ENCODE measurements at regions not wholly inside any gene's neighbourhood (a gene's known extent, or its start where the extent isn't known, plus 50 kb on each side); places are given as distances from the start of the nearest gene placed in this dataset.
"Not testable (repeated sequence)": the region's sequence is repeated elsewhere in the genome, so short reads cannot be mapped to it uniquely, and the experiment has no call there.

DNA sequence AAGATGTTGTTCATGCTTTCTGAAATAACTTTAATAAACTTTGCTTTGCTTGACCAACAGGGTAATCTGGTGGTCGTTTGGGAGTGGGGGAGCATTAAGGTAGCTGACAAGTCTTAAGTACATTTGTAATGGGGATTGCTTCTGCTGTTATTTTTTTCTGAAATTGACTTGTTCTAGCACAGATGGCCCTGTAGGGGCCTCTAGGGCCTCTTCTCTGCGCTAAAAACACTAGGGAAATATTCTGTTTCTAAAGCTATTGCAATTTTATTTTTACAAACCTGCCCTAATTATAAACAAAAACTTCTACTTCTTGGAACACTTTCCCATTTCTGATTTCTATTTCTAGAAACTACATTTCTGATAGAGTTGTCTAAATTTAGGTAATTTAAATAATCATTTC is 191.3 kb upstream of the KCNJ3 start:
- Mint-ChIP-seq H3K9me3 (peaks cover 4% of the 10 kb centered on the region), H3K27me3 (ENCODE audit: low read depth) (no peaks in the 10 kb centered on the region), H3K27ac (no peak overlapping the region), H3K4me3 (no peak overlapping the region), H3K4me1 (peaks cover 8% of the 10 kb centered on the region), H3K36me3 (no peaks in the 10 kb centered on the region)
- TF ChIP-seq, protein P1, sequence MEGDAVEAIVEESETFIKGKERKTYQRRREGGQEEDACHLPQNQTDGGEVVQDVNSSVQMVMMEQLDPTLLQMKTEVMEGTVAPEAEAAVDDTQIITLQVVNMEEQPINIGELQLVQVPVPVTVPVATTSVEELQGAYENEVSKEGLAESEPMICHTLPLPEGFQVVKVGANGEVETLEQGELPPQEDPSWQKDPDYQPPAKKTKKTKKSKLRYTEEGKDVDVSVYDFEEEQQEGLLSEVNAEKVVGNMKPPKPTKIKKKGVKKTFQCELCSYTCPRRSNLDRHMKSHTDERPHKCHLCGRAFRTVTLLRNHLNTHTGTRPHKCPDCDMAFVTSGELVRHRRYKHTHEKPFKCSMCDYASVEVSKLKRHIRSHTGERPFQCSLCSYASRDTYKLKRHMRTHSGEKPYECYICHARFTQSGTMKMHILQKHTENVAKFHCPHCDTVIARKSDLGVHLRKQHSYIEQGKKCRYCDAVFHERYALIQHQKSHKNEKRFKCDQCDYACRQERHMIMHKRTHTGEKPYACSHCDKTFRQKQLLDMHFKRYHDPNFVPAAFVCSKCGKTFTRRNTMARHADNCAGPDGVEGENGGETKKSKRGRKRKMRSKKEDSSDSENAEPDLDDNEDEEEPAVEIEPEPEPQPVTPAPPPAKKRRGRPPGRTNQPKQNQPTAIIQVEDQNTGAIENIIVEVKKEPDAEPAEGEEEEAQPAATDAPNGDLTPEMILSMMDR (IDR thresholded peaks at IDR 0.05; ENCODE audit: unreplicated experiment) = no peak
- no peak for DNase-seq (ENCODE audit: low spot score in 2 of 2, unreplicated experiment in 2 of 2)

- H3K4me1 Mint-ChIP-seq = no peaks in the 10 kb centered on the region
- no peak for DNase-seq (ENCODE audit: low spot score in 2 of 2, unreplicated experiment in 2 of 2)
- H3K27me3 Mint-ChIP-seq (ENCODE audit: low read depth) = peaks cover 18% of the 10 kb centered on the region
- H3K9me3 Mint-ChIP-seq = peaks cover 9% of the 10 kb centered on the region
- H3K27ac Mint-ChIP-seq = no peak overlapping the region
- no peak overlapping the region for H3K4me3 Mint-ChIP-seq
- TF ChIP-seq, protein P1 (IDR thresholded peaks at IDR 0.05; ENCODE audit: unreplicated experiment) = no peak
- H3K36me3 Mint-ChIP-seq = no peaks in the 10 kb centered on the region
Measured at GRCh38 chr2:154518872-154519271, 179.6 kb upstream of the KCNJ3 start.

- H3K9me3 Mint-ChIP-seq; H3K36me3 Mint-ChIP-seq; H3K4me1 Mint-ChIP-seq; H3K27ac Mint-ChIP-seq; H3K4me3 Mint-ChIP-seq; DNase-seq (ENCODE audit: low spot score in 2 of 2, unreplicated experiment in 2 of 2): not testable (repeated sequence)
- peaks cover 18% of the 10 kb centered on the region for H3K27me3 Mint-ChIP-seq (ENCODE audit: low read depth)
Measured at GRCh38 chr2:154520951-154521350, 177.5 kb upstream of the KCNJ3 start.

- Mint-ChIP-seq H3K27ac (no peak overlapping the region), H3K4me1 (no peaks in the 10 kb centered on the region), H3K36me3 (no peaks in the 10 kb centered on the region), H3K4me3 (no peak overlapping the region), H3K9me3 (peaks cover 10% of the 10 kb centered on the region), H3K27me3 (ENCODE audit: low read depth) (peaks cover 8% of the 10 kb centered on the region)
- TF ChIP-seq, protein P1 (IDR thresholded peaks at IDR 0.05; ENCODE audit: unreplicated experiment) = no peak
- no peak for DNase-seq (ENCODE audit: low spot score in 2 of 2, unreplicated experiment in 2 of 2)
Measured at GRCh38 chr2:154526234-154526633, 172.3 kb upstream of the KCNJ3 start.

DNA sequence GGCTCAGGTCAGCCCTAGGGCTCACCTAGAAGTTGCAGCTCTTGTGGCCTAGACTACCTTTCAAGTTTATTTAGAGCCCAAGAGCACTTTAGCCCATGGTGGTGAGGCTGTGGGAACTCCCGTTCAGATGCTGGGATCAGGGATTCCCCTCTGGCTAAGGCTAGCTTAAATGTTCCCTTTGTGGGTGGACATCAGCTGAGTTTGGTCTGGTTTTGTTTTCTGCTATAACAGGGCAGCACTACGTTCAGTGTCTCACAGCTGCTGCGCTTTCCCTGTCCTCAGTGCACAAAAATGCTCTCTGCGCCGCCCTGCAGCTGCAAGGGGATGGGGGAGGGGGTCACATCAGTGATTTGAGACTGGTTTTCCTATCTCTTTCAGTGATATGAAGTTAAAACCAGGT is 170.5 kb upstream of the KCNJ3 start:
- H3K4me1 Mint-ChIP-seq = peaks cover 8% of the 10 kb centered on the region
- no peak for DNase-seq (ENCODE audit: low spot score in 2 of 2, unreplicated experiment in 2 of 2)
- H3K4me3 Mint-ChIP-seq = no peak overlapping the region
- no peaks in the 10 kb centered on the region for H3K36me3 Mint-ChIP-seq
- H3K27me3 Mint-ChIP-seq (ENCODE audit: low read depth) = no peaks in the 10 kb centered on the region
- TF ChIP-seq, protein P1 (IDR thresholded peaks at IDR 0.05; ENCODE audit: unreplicated experiment) = no peak
- peaks cover 10% of the 10 kb centered on the region for H3K9me3 Mint-ChIP-seq
- no peak overlapping the region for H3K27ac Mint-ChIP-seq

GRCh38 chr2:154532004-154532403 is 166.5 kb upstream of the KCNJ3 start:
- no peak overlapping the region for H3K4me3 Mint-ChIP-seq
- H3K9me3 Mint-ChIP-seq = no peaks in the 10 kb centered on the region
- H3K4me1 Mint-ChIP-seq = peaks cover 8% of the 10 kb centered on the region
- DNase-seq (ENCODE audit: low spot score in 2 of 2, unreplicated experiment in 2 of 2) = no peak
- H3K27ac Mint-ChIP-seq = no peak overlapping the region
- peaks cover 16% of the 10 kb centered on the region for H3K27me3 Mint-ChIP-seq (ENCODE audit: low read depth)
- TF ChIP-seq, protein P1 (IDR thresholded peaks at IDR 0.05; ENCODE audit: unreplicated experiment) = no peak
- no peaks in the 10 kb centered on the region for H3K36me3 Mint-ChIP-seq
